Mesenchymal stem cell (in vitro differentiated cells and primary cell): ENCODE measurements at regions not wholly inside any gene's neighbourhood (a gene's known extent, or its start where the extent isn't known, plus 50 kb on each side); places are given as distances from the start of the nearest gene placed in this dataset.

Source experiments
- DNase-seq: peaks from one replicate; pipeline ENCODE4 v3.0.0-alpha.2; 2013
- H2AFZ ChIP-seq: one replicate; pipeline ENCODE4 v1.6.1; 2013; ENCODE audit warnings: low read depth, mild to moderate bottlenecking, control low read depth, inconsistent platforms, low read length, moderate library complexity
- H2AK5ac ChIP-seq: 2 replicates; pipeline ENCODE4 v1.6.1; 2013; ENCODE audit warnings: low read length, moderate library complexity, mild to moderate bottlenecking, inconsistent platforms; ENCODE audit not compliant: severe bottlenecking
- H2BK120ac ChIP-seq: one replicate; pipeline ENCODE4 v1.6.1; 2013; ENCODE audit warnings: low read depth, mild to moderate bottlenecking, inconsistent platforms, low read length, moderate library complexity
- H2BK12ac ChIP-seq, 2 experiments: one replicate each; pipeline ENCODE4 v1.6.1; 2013; ENCODE audit warnings: inconsistent platforms in 2 of 2, low read length in 2 of 2, mild to moderate bottlenecking in 2 of 2, moderate library complexity in 2 of 2, control low read depth in 1 of 2
- H2BK15ac ChIP-seq: one replicate; pipeline ENCODE4 v1.6.1; 2013; ENCODE audit warnings: mild to moderate bottlenecking, low read depth, inconsistent platforms; ENCODE audit not compliant: poor library complexity, severe bottlenecking
- H2BK5ac ChIP-seq: 2 replicates; pipeline ENCODE4 v1.6.1; 2013; ENCODE audit warnings: low read depth, mild to moderate bottlenecking, low read length, control low read depth, inconsistent platforms; ENCODE audit not compliant: poor library complexity, severe bottlenecking
- H3K14ac ChIP-seq, 2 experiments: one replicate each; pipeline ENCODE4 v1.6.1; 2013; ENCODE audit warnings: inconsistent platforms in 2 of 2, low read length in 2 of 2, control low read depth in 1 of 2, mild to moderate bottlenecking in 1 of 2, moderate library complexity in 1 of 2
- H3K18ac ChIP-seq, 2 experiments: one replicate each; pipeline ENCODE4 v1.6.1; 2013; ENCODE audit warnings: inconsistent platforms in 2 of 2, low read length in 2 of 2, control low read depth in 1 of 2, low read depth in 1 of 2, mild to moderate bottlenecking in 1 of 2
- H3K23ac ChIP-seq, 2 experiments: one replicate each; pipeline ENCODE4 v1.6.1; 2013; ENCODE audit warnings: inconsistent platforms in 2 of 2, low read length in 2 of 2, mild to moderate bottlenecking in 2 of 2, moderate library complexity in 2 of 2, control low read depth in 1 of 2
- H3K27ac ChIP-seq: 2 replicates; pipeline ENCODE4 v1.5.1; 2013; ENCODE audit warnings: mild to moderate bottlenecking, moderate library complexity, low read length, control low read depth, inconsistent platforms; ENCODE audit not compliant: poor library complexity, severe bottlenecking
- H3K27me3 ChIP-seq, 2 experiments: 2 replicates each; pipeline versions ENCODE4 v1.6.1 to v1.7.0; 2013; ENCODE audit warnings: low read length in 2 of 2, mild to moderate bottlenecking in 2 of 2, moderate library complexity in 2 of 2, control low read depth in 1 of 2, inconsistent platforms in 1 of 2; ENCODE audit not compliant: control insufficient read depth in 1 of 2, insufficient read depth in 1 of 2
- H3K36me3 ChIP-seq, 2 experiments: 2 replicates each; pipeline versions ENCODE4 v1.6.1 to v1.7.0; 2013; ENCODE audit warnings: low read length in 2 of 2, control low read depth in 1 of 2, inconsistent platforms in 1 of 2, low read depth in 1 of 2, mild to moderate bottlenecking in 1 of 2; ENCODE audit not compliant: insufficient read depth in 2 of 2, control insufficient read depth in 1 of 2
- H3K4ac ChIP-seq, 2 experiments: one replicate each; pipeline ENCODE4 v1.6.1; 2013; ENCODE audit warnings: inconsistent platforms in 2 of 2, low read length in 2 of 2, mild to moderate bottlenecking in 2 of 2, moderate library complexity in 2 of 2, control low read depth in 1 of 2, low read depth in 1 of 2
- H3K4me1 ChIP-seq: 2 replicates; pipeline ENCODE4 v1.6.1; 2013; ENCODE audit warnings: low read depth, low read length, control low read depth; ENCODE audit not compliant: control insufficient read depth, insufficient read depth
- H3K4me2 ChIP-seq: 2 replicates; pipeline ENCODE4 v1.6.1; 2013; ENCODE audit warnings: low read length, mild to moderate bottlenecking, inconsistent platforms; ENCODE audit not compliant: poor library complexity, severe bottlenecking
- H3K4me3 ChIP-seq, 2 experiments: 2 replicates each; pipeline versions ENCODE4 v1.5.1 to v1.7.0; 2013; ENCODE audit warnings: low read length in 2 of 2, mild to moderate bottlenecking in 2 of 2, control low read depth in 1 of 2, low read depth in 1 of 2; ENCODE audit not compliant: insufficient read depth in 1 of 2
- H3K79me1 ChIP-seq: replicated peaks from 2 replicates; pipeline ENCODE4 v1.6.1; 2013; ENCODE audit warnings: mild to moderate bottlenecking, control low read depth, low read length, inconsistent platforms; ENCODE audit not compliant: poor library complexity, severe bottlenecking
- H3K9ac ChIP-seq: 2 replicates; pipeline ENCODE4 v1.7.0; 2013; ENCODE audit warnings: mild to moderate bottlenecking, low read length, moderate library complexity
- H3K9me3 ChIP-seq: 2 replicates; pipeline ENCODE4 v1.7.0; 2013; ENCODE audit warnings: mild to moderate bottlenecking, low read length; ENCODE audit not compliant: control insufficient read depth
- H4K8ac ChIP-seq: one replicate; pipeline ENCODE4 v1.6.1; 2013; ENCODE audit warnings: inconsistent platforms, mild to moderate bottlenecking, low read length, moderate library complexity
- H4K91ac ChIP-seq: one replicate; pipeline ENCODE4 v1.6.1; 2013; ENCODE audit warnings: mild to moderate bottlenecking, low read length, inconsistent platforms
- WGBS: methylation state at CpG from one replicate; pipeline ENCODE4 v1.1.7; 2013; ENCODE audit warnings: mixed read lengths; 5-methylcytosine and 5-hydroxymethylcytosine counted together

- no peak overlapping the region for H4K8ac ChIP-seq
- peak overlapping the region in 1 of 2 experiments; percentile 72 for H3K18ac ChIP-seq
- H4K91ac ChIP-seq = no peak overlapping the region
- no peak overlapping the region for H3K27ac ChIP-seq
- H3K14ac ChIP-seq = no peak overlapping the region
- no peak overlapping the region for H3K4me2 ChIP-seq
- H3K23ac ChIP-seq = no peak overlapping the region
- no peaks in the 10 kb centered on the region for H3K27me3 ChIP-seq
- H2BK12ac ChIP-seq = no peak overlapping the region
- H3K79me1 ChIP-seq = no peaks in the 10 kb centered on the region
- peaks cover 3% of the 10 kb centered on the region for H3K4me1 ChIP-seq
- no peak overlapping the region for H2AK5ac ChIP-seq
- peak; percentile 83 for DNase-seq
- no peak overlapping the region for H2BK5ac ChIP-seq
- H3K4ac ChIP-seq = no peak overlapping the region
- H3K9me3 ChIP-seq = no peaks in the 10 kb centered on the region
- H3K4me3 ChIP-seq = no peak overlapping the region
- H2AFZ ChIP-seq = no peak overlapping the region
- WGBS = 8% methylated on average over 3 of the region's 3 CpGs
- no peaks in the 10 kb centered on the region for H3K36me3 ChIP-seq
- no peak overlapping the region for H2BK120ac ChIP-seq
- no peak overlapping the region for H3K9ac ChIP-seq
- H2BK15ac ChIP-seq = no peak overlapping the region
Measured at GRCh38 chr20:39897058-39897457, 792.0 kb downstream of the MAFB start.

- Histone ChIP-seq H3K27ac (peak overlapping the region; percentile 22), H3K4me3 (no peak overlapping the region), H3K4me2 (no peak overlapping the region), H3K18ac (no peak overlapping the region), H3K9ac (no peak overlapping the region), H2BK12ac (no peak overlapping the region), H3K9me3 (no peaks in the 10 kb centered on the region), H3K4ac (no peak overlapping the region), H3K36me3 (no peaks in the 10 kb centered on the region), H3K4me1 (peaks cover 3% of the 10 kb centered on the region), H3K27me3 (no peaks in the 10 kb centered on the region), H2BK15ac (no peak overlapping the region), H2BK5ac (no peak overlapping the region), H2BK120ac (no peak overlapping the region), H2AFZ (no peak overlapping the region), H3K23ac (no peak overlapping the region), H4K8ac (no peak overlapping the region), H3K79me1 (no peaks in the 10 kb centered on the region), H4K91ac (no peak overlapping the region), H2AK5ac (no peak overlapping the region), H3K14ac (no peak overlapping the region)
- no peak for DNase-seq
- WGBS = no CpG with 5 or more reads among the region's 2 CpGs
Measured at GRCh38 chr20:39894067-39894466, 795.0 kb downstream of the MAFB start.

GRCh38 chr20:39893003-39893685 lies 795.9 kb downstream of the MAFB start:
- Histone ChIP-seq H3K18ac (no peak overlapping the region), H3K23ac (no peak overlapping the region), H2BK120ac (no peak overlapping the region), H3K79me1 (no peaks in the 10 kb centered on the region), H3K4me1 (peaks cover 3% of the 10 kb centered on the region), H3K36me3 (no peaks in the 10 kb centered on the region), H3K27me3 (no peaks in the 10 kb centered on the region), H2BK12ac (no peak overlapping the region), H2BK15ac (no peak overlapping the region), H2AK5ac (no peak overlapping the region), H3K4me3 (no peak overlapping the region), H3K27ac (peak overlapping the region; percentile 64), H4K8ac (no peak overlapping the region), H3K14ac (no peak overlapping the region), H3K4me2 (no peak overlapping the region), H4K91ac (no peak overlapping the region), H2BK5ac (no peak overlapping the region), H3K9ac (no peak overlapping the region), H3K9me3 (no peaks in the 10 kb centered on the region), H3K4ac (no peak overlapping the region), H2AFZ (no peak overlapping the region)
- no CpG with 5 or more reads among the region's 1 CpG for WGBS
- peak; percentile 89 for DNase-seq

GRCh38 chr20:39890697-39891096 lies 798.3 kb downstream of the MAFB start:
- Histone ChIP-seq H3K79me1 (no peaks in the 10 kb centered on the region), H2BK5ac (no peak overlapping the region), H3K27ac (no peak overlapping the region), H3K4me3 (no peak overlapping the region), H4K91ac (no peak overlapping the region), H3K9me3 (no peaks in the 10 kb centered on the region), H3K14ac (no peak overlapping the region), H2AFZ (no peak overlapping the region), H3K36me3 (no peaks in the 10 kb centered on the region), H3K23ac (no peak overlapping the region), H2BK12ac (no peak overlapping the region), H3K4ac (no peak overlapping the region), H3K27me3 (no peaks in the 10 kb centered on the region), H3K9ac (no peak overlapping the region), H4K8ac (no peak overlapping the region), H3K4me1 (peaks cover 5% of the 10 kb centered on the region), H2BK120ac (no peak overlapping the region), H3K18ac (no peak overlapping the region), H2AK5ac (no peak overlapping the region), H3K4me2 (no peak overlapping the region), H2BK15ac (no peak overlapping the region)
- WGBS = 100% methylated on average over 1 of the region's 1 CpG
- DNase-seq = no peak
